COLO668 (cell line): ENCODE measurements at regions not wholly inside any gene's neighbourhood (a gene's known extent, or its start where the extent isn't known, plus 50 kb on each side); places are given as distances from the start of the nearest gene placed in this dataset.

Source experiments
- DNase-seq: peaks from one replicate; lab custom pipeline; 2025; ENCODE audit not compliant: unreplicated experiment; lab: John Stamatoyannopoulos, UW

- DNase-seq: no peak
These were observed 217.1 kb downstream of the BTG1 start for GRCh38 chr12:91928501-91928900.

- peak; percentile 36 for DNase-seq
These were observed 218.8 kb downstream of the BTG1 start for GRCh38 chr12:91926848-91927247.

- no peak for DNase-seq
These were observed 220.8 kb downstream of the BTG1 start for GRCh38 chr12:91924827-91925226.

GRCh38 chr12:91923864-91924263 is 221.8 kb downstream of the BTG1 start:
- DNase-seq: no peak

- no peak for DNase-seq
These were observed 223.0 kb downstream of the BTG1 start for GRCh38 chr12:91922674-91923073.

- DNase-seq: no peak
These were observed 223.5 kb downstream of the BTG1 start for GRCh38 chr12:91922139-91922538.

GRCh38 chr12:91921555-91921954 is 224.1 kb downstream of the BTG1 start:
- DNase-seq: no peak

GRCh38 chr12:91920741-91921140 is 224.9 kb downstream of the BTG1 start:
- no peak for DNase-seq

GRCh38 chr12:91920276-91920675 is 225.4 kb downstream of the BTG1 start:
- DNase-seq: no peak

GRCh38 chr12:91918431-91918830 is 227.2 kb downstream of the BTG1 start:
- DNase-seq: no peak

GRCh38 chr12:91914701-91915100 is 230.9 kb downstream of the BTG1 start:
- no peak for DNase-seq

- no peak for DNase-seq
These were observed 232.0 kb downstream of the BTG1 start for GRCh38 chr12:91913651-91914050.

- DNase-seq: no peak
These were observed 232.5 kb downstream of the BTG1 start for GRCh38 chr12:91913124-91913523.

GRCh38 chr12:91912178-91912577 is 233.5 kb downstream of the BTG1 start:
- DNase-seq: no peak

GRCh38 chr12:91910871-91911388 is 234.7 kb downstream of the BTG1 start:
- DNase-seq: no peak

- no peak for DNase-seq
These were observed 242.6 kb downstream of the BTG1 start for GRCh38 chr12:91902860-91903683.

- no peak for DNase-seq
These were observed 244.1 kb downstream of the BTG1 start for GRCh38 chr12:91901381-91902074.

GRCh38 chr12:91900971-91901370 is 244.7 kb downstream of the BTG1 start:
- DNase-seq: no peak

GRCh38 chr12:91899056-91899455 is 246.6 kb downstream of the BTG1 start:
- no peak for DNase-seq

GRCh38 chr12:91897025-91897515 is 248.6 kb downstream of the BTG1 start:
- no peak for DNase-seq

GRCh38 chr12:91896286-91897024 is 249.2 kb downstream of the BTG1 start:
- no peak for DNase-seq
